Glomerular endothelial cell (primary cell): ENCODE measurements at regions not wholly inside any gene's neighbourhood (a gene's known extent, or its start where the extent isn't known, plus 50 kb on each side); places are given as distances from the start of the nearest gene placed in this dataset.
"Not testable (repeated sequence)": the region's sequence is repeated elsewhere in the genome, so short reads cannot be mapped to it uniquely, and the experiment has no call there.

Experiments
- DNase-seq: peaks from one replicate; pipeline ENCODE4 v3.0.0-alpha.2; 2011; ENCODE audit warnings: low read depth, low spot score; ENCODE audit errors: extremely low read depth

- no peak for DNase-seq
These were observed 185.7 kb upstream of the AUTS2 start for GRCh38 chr7:69412331-69413146.

DNA sequence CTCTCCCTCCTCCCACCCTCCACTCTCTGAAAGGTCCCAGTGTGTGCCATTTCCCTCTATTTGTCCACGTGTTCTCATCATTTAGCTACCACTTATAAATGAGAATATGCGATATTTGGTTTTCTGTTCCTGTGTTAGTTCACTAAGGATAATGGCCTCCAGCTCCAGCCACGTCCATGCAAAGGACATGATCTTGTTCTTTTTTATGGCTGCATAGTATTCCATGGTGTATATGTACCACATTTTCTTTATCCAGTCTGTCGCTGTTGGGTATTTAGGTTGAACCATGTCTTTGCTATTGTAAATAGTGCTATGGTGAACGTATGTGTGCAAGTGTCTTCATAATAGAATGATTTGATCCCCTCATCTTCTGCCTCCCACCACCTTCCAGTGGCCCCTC, 183.7 kb upstream of the AUTS2 start:
- no peak for DNase-seq

DNA sequence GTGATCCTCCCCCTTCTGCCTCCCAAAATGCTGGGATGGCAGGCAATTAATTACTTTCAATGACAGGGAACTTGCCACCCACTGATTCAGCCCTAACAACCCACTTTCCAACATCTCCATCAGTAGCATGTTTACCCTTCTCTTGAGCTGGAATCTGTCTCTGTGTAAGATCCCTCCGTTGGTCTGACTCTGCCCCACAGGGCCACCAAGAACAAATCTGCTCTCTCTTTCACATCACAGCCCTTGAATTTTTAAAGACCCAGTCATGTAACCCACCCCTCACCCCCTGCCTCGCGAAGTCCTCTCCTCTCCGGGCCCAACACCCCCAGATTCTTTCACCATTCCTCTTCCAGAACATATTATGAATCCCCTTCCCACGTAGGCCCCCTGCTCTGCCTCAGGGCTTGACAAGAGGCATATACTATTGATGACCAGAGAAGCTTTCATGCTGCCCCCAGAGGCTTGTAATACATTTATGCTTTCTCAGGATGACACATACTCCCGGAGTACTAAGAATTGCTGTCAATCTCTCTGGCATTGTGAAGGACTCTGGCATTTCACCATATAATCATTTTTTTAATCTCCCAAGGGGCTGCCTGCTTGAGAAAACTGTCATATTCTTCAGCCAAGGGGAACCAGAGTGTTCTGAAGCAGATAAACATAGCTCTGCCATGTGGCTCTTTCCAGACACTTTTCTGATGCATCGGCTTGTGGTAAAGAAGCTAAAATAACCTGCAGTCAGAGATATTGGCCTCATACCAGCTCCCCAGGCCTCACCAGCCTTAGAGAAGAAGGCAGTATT, 179.2 kb upstream of the AUTS2 start:
- DNase-seq = no peak

- DNase-seq = no peak
These were observed 178.3 kb upstream of the AUTS2 start for GRCh38 chr7:69419934-69420333.

- no peak for DNase-seq
These were observed 175.7 kb upstream of the AUTS2 start for GRCh38 chr7:69422574-69422985.

DNA sequence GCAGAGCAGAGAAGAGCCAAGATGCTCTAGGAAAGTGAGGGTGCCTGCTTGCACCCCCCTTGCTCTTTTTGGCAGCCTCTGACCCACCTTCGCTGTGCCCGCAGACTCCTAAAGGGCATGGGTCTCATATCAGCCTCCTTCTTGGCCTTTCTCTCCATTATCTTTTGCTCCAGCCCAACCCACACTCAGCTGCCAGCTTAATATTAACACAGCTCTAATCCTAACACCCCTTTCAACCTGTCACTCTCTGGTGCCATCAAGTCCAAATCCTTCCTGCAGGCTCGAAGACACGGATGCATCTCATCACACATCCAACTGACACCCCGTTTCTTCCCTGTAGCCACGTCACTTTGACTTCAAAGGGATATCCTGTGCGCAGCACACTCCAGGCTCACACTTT, 171.6 kb upstream of the AUTS2 start:
- DNase-seq = no peak

DNA sequence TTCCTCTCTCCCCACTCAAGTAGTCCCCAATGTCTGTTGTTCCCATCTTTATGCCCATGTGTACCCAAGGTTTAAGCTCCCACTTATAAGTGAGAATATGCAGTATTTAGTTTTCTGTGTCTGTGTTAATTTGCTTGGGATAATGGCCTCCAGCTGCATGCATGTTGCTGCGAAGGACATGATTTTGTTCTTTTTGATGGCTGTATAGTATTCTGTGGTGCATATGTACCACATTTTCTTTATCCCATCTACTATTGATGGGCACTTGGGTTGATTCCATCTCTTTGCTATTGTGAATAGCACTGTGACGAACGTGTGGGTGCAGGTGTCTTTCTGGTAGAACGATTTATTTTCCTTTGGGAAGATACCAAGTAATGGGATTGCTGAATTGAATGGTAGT, 170.2 kb upstream of the AUTS2 start:
- DNase-seq = no peak

- no peak for DNase-seq
These were observed 168.3 kb upstream of the AUTS2 start for GRCh38 chr7:69429911-69430383.

GRCh38 chr7:69430384-69431021, 167.8 kb upstream of the AUTS2 start:
- DNase-seq = no peak

DNA sequence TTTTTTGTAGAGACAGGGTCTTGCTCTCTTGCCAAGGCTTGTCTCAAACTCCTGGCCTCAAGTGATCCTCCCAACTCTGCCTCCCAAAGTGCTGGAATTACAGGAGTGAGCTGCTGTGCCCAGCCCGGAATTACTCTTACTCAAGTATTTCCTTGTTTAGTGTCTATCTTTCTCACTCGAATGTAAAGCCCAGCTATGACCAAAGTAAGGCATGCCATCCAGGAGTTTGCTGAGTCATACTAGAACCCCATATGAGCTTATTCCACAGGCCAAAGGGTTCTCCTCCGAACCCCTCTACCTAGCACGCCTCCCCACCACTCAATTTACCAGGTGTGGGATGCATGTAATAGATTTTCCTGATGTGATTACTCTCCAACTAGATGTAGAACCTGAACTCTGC, 166.6 kb upstream of the AUTS2 start:
- DNase-seq = no peak

GRCh38 chr7:69432276-69432675, 166.0 kb upstream of the AUTS2 start:
- DNase-seq = not testable (repeated sequence)

GRCh38 chr7:69433081-69433480, 165.2 kb upstream of the AUTS2 start:
- DNase-seq = no peak

DNA sequence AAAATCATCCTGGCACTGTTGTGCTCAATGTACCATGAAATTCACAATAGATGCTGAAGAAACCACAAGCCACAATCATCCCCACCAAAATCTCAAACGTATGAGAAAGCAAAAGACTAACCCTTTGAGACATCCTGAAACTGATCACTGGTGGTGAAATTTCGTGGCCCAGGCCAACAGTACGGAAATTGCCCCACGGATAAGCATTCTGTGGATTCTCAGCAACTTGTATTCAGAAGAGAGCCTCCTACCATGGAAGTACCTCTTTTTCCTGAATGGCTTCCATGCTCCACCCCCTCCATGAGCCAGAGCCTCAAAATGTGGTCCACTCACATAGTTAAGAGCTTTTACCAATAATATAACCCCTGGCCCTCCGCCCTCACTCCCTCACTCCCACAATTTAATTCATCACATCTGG, 163.9 kb upstream of the AUTS2 start:
- no peak for DNase-seq

GRCh38 chr7:69435711-69436110, 162.6 kb upstream of the AUTS2 start:
- no peak for DNase-seq

GRCh38 chr7:69436946-69437345, 161.3 kb upstream of the AUTS2 start:
- DNase-seq = no peak

GRCh38 chr7:69438584-69439412, 159.5 kb upstream of the AUTS2 start:
- DNase-seq = no peak

GRCh38 chr7:69439636-69440325, 158.5 kb upstream of the AUTS2 start:
- DNase-seq = no peak

GRCh38 chr7:69440976-69441375, 157.3 kb upstream of the AUTS2 start:
- no peak for DNase-seq

GRCh38 chr7:69443136-69443535, 155.1 kb upstream of the AUTS2 start:
- no peak for DNase-seq

GRCh38 chr7:69445541-69445940, 152.7 kb upstream of the AUTS2 start:
- DNase-seq = no peak
